GM21825 (cell line): ENCODE measurements at regions not wholly inside any gene's neighbourhood (a gene's known extent, or its start where the extent isn't known, plus 50 kb on each side); places are given as distances from the start of the nearest gene placed in this dataset.

Source experiments
- ATAC-seq: cut with Tn5 transposase; IDR thresholded peaks from one replicate; pipeline ENCODE4 v1.9.1; 2021; ENCODE audit warnings: mild to moderate bottlenecking, moderate library complexity; ENCODE audit not compliant: unreplicated experiment

DNA sequence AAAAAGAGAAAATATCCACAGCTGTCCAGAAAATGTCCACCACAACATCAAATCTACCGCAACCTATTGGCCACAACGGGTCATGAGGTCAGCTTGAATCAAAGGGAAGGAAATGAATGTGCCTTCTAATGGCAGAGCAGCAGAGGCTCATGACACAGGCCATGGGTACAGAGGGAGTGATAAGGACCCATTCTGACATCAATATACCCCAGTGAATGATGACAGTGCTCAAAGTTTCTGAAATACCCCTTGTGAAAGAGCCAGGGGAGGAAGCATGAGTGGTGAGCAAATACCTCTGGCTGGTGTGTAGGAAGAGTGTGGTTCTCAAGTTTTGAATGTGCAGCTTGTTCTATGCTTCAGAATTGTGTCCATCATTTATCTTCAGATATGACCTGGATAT lies 348.2 kb downstream of the IRX1 start:
- ATAC-seq, result no peak

DNA sequence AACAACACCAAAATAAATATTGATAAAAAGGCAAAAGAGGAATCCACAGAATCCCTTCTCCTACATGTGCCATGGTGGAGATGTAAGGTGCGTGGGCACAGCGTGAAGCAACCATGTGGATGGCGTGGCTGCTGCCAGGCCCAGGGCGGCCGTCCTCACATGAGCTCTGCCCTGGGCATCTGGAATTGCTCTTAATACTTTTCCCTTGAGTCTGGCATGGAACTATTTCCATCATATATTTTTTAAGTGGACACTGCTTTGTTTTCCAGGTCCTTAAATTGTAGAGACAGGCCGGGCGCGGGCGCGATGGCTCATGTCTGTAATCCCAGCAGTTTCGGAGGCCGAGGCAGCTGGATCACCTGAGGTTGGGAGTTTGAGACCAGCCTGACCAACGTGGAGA lies 349.3 kb downstream of the IRX1 start:
- no peak for ATAC-seq

DNA sequence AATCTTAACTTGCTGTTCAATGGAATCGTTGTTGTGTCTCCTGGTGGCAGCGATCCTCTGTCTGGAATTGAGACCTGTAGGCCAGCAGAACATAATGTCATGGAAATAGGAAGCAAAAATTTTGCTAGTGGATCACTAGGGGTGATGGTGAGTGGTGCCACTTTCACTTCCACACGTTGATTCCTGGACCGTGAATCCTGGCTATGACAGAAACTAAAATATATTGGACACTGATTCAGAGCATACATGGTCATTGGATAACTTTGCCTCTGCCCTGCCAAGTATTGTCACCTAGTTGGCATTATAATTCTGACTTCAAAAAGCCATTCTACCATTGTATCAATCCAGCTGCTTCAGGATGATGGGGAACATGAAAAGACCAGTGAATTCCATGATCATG lies 353.2 kb downstream of the IRX1 start:
- no peak for ATAC-seq

DNA sequence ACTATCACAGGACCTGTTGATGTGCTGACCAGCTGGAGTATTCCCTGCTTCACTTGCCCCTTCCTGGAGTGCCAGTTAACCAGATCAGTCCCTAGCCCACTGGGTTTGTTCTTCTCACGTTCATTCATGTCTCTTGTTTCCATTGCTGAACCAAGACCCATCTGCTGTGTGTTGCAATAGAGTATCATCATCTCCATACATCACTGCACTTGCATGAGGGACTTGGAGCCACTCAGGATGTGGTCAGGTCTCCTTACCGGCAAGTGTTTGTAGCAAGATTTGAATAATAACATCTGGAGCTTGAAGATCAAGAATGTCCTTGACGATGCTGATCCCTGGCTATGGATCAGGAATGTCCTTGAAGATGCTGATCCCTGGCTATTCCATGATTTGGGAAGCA lies 358.6 kb downstream of the IRX1 start:
- no peak for ATAC-seq

DNA sequence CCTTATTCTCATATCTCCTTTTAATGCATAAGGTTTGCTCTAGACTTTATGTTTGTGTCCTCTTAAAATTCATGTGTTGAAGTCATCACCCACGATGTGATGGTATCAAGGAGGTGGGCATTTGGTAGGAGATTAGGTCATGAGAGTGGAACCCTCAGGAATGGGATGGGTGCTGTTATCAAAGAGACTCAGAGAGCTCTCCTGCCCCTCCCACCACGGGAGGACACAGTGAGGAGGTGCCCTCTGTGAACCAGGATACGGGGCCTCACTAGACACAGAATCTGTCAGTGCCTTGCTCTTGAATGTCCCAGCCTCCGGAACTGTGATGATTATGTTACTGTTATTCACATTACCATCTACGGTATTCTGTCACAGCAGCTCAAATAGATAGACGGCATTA lies 359.0 kb downstream of the IRX1 start:
- ATAC-seq, result no peak

DNA sequence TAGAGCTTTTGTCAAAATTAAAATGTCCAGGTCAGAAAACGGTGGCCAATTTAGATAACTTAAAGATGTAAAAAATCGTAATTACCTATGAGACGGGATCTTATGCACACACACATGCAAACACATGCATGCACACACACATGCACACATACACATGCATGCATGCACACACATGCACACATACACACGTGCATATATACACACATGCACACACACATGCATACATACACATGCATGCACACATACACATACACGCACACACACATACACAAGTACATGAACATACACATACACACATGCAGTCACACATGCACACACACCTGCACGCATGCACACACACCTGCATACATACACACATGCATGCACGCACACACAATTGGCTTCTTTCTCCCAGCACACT lies 362.0 kb downstream of the IRX1 start:
- ATAC-seq, result no peak

DNA sequence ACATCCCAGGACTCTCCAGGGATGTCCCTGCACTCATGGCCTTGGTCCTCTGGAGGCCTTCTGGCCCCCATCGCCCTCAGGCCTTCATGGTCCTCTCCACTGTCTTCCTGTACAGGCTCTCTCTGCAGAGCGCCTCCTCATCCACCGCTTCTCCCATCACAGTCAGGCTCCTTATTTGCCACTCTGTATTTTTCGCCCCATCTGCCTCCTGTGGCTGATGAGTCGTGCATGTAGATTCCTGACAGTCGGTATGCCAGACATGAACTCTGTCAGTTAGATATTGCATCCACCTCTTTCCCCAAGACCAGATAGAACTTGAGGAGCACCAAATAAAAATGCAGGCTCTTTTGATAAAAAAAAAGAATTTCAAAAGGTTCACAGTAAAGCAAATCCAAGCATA lies 362.8 kb downstream of the IRX1 start:
- no peak for ATAC-seq

DNA sequence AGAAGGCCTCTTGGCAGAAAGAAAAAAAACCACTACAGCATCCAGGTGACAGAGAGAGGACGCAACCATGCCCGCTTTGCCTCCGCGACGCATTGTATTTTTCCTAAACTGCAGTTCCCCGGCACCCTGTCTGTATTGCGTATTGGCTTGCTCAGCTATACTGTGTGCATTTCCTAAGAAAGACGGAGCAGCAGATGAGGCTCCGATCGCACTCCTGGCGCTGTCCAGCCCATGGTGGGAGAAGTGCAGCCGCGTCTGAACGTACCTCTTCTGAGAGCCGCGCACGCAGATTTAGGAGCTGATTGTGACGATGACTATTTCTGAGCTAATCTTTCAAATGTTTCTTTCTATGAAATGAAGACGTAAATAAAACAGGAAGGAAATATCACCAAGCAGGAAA lies 366.5 kb downstream of the IRX1 start:
- no peak for ATAC-seq

DNA sequence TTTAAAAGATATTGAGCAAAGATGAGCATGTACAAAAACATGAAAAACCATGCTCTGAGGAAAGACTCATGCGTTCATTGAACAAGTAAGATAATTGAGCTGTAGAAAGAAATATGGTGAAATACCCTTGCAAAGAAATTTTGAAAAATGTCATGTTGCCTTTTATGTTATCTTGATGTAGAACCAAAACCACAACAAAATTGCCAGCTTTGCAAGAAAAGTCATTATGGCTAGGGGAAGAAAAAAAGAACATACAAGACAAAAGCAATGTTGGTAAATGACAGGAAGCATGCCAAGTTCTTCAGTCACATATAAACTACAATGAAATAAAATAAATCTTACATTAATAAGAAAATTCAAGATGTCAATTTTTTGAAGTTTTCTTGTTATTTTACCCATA lies 368.0 kb downstream of the IRX1 start:
- no peak for ATAC-seq

DNA sequence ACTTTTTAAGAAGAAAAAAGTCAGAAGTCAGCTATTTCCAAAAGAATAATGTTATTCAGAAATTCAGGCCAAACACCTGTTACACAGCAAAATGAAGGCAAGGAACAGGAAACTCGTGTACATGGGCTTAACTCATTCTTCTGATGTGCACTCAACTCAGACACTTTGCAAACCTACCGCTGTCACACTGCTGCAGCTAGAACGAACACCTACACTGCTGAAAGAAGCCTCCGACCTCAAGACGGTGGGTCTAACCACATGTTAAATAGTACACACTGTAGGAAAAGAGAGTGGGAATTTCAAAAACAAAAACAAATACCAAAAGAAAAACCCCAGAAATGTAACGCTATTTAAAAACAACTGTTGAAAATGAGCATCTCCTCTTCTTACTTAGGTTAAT lies 384.5 kb downstream of the IRX1 start:
- ATAC-seq, result no peak

DNA sequence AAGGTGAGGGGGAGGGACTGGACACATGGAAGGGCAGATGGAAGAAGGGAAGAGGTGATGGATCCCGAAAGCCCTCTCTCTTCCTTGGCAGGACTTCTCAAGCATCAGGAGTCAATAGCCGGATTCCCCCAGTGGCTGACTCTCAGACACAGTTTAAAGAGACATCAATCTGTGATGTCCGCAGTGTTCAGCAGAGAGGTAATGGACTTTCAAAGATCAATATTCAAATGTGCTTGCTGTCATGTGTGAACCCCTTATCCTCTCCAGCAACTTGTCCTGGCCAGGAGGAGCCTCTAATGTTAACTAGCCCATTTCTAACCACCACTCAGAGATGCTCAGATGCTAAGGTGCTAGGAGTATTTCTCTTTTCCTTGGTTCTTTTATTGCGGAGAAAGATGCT lies 392.2 kb downstream of the IRX1 start:
- ATAC-seq, result no peak

DNA sequence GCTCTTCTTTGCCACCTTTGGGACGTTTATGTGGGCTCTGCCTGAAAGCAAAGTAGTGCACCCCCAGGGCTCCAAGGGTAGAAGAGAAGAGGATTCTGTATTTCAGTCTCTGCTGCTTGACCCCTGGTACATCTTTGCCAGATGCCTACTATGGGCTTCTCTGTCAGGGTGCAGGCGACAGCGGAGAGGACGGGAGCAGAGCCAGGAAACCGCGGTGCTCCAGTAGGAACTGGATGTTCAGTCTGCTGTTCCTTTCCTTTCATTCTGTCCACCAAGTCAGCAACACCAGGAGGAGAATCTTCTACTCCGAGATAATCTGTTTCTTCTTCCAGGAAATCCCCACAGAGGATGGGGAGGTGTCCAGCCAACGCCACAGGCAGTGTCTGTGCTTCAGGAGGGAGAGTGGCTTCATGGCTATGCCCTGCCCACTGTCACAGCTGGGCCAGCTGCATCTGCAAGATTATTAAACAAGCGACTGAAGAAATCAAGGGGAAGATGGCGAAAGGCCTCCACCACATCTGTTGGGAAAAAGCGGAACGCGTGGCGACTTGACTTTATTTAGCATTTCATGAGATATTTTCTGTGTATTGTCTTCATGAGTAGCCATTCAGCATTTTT lies 398.3 kb downstream of the IRX1 start:
- no peak for ATAC-seq

DNA sequence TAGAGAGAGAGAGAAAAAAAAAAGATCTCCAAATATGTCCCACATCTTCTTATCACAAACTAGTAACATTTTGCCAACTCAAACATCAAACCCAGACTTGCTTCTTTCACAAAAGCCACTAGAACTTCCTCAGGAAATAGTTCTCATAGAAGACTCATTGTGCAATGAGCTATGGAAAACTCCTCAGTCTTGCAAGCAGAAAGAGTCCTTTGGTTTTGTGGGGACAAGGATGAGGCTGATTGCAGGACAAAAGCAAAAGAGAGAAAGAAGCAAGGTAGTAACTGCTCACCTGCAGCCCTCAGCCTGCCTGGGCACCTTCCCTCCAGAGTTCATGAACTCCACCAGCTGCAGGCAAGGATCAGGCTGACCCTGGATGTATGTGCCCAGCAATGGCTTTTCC lies 399.0 kb downstream of the IRX1 start:
- no peak for ATAC-seq

DNA sequence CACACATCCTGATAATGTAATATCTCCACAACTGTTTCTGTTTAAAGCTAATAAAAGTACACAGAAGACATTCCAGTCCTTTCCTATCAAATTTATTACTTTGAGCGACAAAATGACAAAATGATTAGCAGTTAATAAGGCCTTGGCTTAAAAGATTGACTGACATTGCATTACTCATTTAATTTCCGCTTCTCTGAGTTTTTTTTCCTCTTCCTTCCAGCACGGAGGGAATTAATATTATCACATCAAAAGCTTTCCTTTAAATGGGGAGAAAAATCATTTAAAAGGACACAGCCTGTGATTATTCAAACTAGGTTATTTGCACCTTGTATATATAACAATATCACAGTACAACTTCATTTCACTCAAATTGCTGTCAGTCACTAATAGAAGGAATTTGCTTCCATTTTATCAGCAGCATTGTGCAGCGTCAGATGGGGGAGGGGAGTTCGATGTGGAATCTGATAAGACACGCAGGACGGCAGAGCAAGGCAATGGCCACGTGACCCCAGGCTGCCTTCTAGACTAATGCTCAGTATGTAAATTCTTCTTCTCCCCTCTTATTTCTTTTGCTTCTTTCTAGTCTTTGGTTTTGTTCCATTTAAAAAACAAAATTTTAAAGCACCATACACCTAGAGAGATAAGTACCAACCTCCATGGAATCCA lies 400.5 kb downstream of the IRX1 start:
- no peak for ATAC-seq

DNA sequence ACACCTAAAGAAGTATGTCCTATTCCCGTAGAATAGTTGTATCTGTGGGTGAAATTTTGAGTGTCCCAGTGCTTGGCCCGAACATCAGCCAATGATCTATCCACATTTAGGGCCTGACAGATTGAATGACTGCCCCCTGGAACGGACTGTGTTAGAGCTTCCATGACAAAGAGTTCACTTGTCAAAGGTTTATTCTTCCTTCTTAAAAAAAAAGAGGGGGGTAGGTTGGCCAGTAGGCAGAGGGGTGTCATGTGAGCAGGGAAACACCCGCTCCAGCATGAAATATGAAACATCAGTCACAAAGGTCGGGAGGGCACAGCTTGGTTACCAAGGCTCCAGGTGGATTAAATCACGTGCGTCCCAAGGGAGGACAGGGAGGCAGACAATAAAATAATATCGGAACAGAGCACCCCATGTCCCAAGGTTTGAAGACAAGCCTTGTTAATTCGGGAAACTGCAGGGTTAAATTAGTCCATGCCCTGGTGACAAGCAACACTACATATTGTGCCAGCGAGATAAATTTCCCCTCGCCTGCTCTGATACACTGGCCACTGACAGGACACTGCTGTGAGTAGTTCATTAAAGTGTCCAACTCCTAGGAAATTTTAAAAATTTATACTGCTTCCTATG lies 401.2 kb downstream of the IRX1 start:
- ATAC-seq, result no peak

DNA sequence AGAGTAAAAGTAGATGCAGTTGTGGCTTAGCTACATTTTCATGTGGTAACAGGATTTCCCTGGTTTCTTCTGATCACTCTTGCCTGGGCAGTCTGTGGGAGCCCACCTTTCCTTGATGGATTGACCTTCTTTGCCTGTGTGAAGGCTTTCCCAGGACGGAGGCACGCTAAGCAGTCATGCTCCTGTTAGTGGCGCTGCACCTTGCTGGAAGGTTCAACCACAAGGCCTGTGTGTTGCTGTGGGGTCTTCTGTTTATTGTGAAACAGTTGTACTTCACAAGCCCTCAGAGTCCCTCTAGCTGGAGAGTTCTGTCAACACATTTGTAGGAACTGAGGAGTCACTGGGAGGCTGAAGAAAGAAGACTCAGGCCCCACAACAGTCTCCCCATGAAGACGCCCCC lies 402.0 kb downstream of the IRX1 start:
- no peak for ATAC-seq

DNA sequence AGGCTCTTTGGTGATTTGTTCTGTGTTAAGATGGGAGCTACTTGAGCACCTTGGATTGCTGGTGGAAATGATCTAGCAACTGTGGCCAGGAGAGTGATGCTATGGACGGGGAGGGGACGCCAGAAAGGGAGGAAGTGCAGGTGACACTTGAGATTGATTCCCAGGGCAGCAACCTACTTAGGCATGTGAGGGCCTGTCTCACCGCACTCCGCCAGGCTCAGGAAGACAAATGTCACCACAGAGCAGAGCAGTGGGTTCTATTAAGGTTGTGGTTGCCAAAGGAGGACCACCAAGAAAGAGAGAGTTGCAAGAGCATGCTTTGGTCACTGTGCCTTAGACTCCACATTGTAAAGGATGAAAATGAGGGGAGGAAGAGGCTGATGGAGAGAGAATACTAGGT lies 404.3 kb downstream of the IRX1 start:
- ATAC-seq, result no peak

DNA sequence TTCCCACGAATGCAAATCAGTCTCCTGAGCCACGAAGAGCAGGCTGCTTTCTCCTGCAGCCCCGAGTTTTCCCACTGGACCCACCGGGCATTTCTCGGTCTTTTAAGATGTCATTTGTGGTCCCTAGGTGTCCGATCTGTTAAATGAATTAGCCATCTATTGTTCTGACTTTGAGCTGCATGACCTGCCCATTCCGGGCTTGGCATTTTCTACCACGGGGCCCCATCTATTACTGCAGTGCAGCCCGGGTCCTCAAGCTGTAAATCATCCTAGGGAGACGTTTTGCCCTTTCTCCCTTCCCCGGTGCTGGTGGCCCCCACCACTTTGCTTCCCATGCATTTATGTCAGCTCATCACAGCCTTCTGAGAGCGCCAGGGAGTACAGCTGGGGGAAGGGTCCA lies 405.4 kb downstream of the IRX1 start:
- no peak for ATAC-seq

DNA sequence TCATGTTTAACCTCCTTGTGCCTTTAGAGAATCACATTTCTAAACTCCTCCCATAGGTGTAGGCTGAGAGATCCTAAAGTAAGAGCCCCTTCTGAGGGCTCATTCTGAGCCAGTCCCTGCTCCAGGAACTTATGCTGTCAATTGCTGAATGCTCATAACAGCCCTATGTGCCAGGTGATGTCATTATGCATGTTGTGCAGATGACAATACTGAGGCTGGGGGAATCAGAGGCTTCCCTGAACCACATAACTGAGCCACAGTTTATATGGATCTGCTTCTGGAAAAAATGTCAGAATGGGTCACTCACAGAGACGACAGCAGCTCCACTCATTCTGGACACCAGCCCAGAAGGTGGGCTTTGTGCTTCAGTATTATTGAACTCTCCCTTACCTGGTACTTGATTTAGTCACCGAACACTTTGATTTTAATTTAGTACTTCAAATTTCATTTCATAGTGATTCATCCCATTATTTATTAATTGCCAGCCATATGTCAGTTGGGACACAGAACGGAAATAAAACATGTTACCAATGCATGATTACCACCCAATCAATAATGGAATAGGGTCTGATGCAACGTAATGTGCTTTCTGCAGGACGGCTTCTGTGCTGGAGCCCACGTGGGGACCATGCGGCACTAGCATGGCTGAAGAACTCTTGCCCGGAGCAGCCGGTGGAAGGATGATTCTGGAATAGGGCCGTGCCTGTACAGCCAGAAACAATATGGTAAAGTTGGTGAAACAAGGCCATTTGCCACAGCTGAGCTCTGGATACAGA lies 406.3 kb downstream of the IRX1 start:
- no peak for ATAC-seq

DNA sequence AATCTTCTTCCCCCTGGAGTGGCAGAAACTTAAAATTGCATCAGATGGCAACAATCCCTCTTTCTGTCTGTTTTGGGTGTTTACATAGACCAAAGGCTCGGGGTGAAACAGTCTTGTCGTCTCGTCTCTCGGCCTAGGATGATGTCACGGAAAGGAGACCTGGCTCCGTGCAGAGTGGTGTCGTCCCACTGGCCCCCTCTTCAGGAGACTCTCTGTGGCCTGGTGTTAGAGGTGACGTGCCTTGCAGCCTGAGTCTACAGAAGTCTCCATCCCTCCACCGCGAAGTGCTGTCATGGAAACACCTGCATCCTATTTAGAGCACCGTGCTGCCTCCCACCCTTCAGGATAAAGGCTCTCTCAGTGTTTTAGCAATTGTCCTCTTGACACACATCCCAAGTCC lies 409.7 kb downstream of the IRX1 start:
- no peak for ATAC-seq

DNA sequence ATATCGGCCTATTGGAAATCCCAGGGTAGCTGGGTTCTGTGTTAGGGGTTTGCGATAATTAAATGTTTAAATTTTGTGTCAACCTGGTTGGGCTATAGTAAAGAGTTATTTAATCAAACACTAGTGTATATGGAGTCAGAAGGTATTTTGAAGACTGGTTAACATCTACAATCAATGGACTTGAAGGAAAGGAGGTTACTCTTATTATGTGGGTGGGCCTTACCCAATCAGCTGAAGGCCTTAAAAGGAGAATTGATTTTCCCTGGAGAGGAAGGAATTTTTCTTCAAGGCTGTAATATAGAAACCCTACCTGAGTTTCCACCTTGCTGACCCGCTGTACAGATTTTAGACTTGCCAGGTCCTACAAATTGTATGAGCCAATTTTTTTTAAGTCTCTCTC lies 411.4 kb downstream of the IRX1 start:
- ATAC-seq, result no peak

DNA sequence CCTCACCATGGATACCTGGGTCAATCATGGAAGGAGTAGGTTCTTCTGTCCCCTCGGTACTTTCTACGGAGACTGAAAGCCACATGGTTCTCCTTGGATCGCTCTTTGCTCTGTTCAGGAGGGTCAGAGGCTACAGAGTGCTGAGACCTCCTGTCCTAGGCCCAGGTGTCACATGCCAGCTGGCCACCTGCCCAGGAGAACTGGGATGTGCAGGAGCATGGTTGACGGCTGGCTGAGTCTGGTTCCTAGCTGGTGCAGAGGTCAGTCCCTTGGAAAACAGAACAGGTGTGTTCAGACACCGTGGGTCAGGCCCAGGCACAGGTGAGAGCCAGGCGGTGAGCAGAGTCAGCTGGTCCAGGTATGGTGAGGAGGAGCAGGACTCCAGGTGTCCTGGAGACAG lies 416.3 kb downstream of the IRX1 start:
- no peak for ATAC-seq
